Lung (tissue), 11 donors: ENCODE measurements at regions not wholly inside any gene's neighbourhood (a gene's known extent, or its start where the extent isn't known, plus 50 kb on each side); places are given as distances from the start of the nearest gene placed in this dataset.

ENCODE experiments used
- ATAC-seq: fragments of 200-7000 bp; cut with Tn5 transposase; one replicate; pipeline ENCODE4 v1.9.1; 2020; ENCODE audit warnings: moderate number of reproducible peaks; ENCODE audit not compliant: insufficient read depth, low FRiP score
- DNase-seq, 3 donors: peaks; one replicate each; pipeline ENCODE4 v3.0.0-alpha.2; 2013 to 2017
- H3K27ac ChIP-seq, 2 donors: one replicate each; pipeline ENCODE4 v1.5.1; 2013; ENCODE audit warnings: mild to moderate bottlenecking in 2 of 2, moderate library complexity in 2 of 2, control low read depth in 1 of 2, inconsistent platforms in 1 of 2, low read depth in 1 of 2, low read length in 1 of 2
- H3K27me3 ChIP-seq, 3 donors: one replicate each; pipeline ENCODE4 v1.5.1; 2013; ENCODE audit warnings: low read length in 2 of 3; ENCODE audit not compliant: control insufficient read depth in 3 of 3, insufficient read depth in 3 of 3
- H3K36me3 ChIP-seq, 4 donors: one replicate each; pipeline ENCODE4 v1.5.1; 2013; ENCODE audit warnings: low read length in 4 of 4, mild to moderate bottlenecking in 1 of 4, moderate library complexity in 1 of 4; ENCODE audit not compliant: control insufficient read depth in 4 of 4, insufficient read depth in 4 of 4
- H3K4me1 ChIP-seq, 5 donors: one replicate each; pipeline ENCODE4 v1.5.1; 2013; ENCODE audit warnings: low read length in 5 of 5, mild to moderate bottlenecking in 2 of 5, moderate library complexity in 1 of 5; ENCODE audit not compliant: control insufficient read depth in 5 of 5, insufficient read depth in 5 of 5
- H3K4me3 ChIP-seq: one replicate; pipeline ENCODE4 v1.5.1; 2013; ENCODE audit warnings: mild to moderate bottlenecking, control low read depth, moderate library complexity
- H3K9ac ChIP-seq, 2 donors: one replicate each; pipeline ENCODE4 v1.5.1; 2013; ENCODE audit warnings: low read length in 2 of 2, control low read depth in 1 of 2; ENCODE audit not compliant: insufficient read depth in 1 of 2
- H3K9me3 ChIP-seq, 4 donors: one replicate each; pipeline ENCODE4 v1.5.1; 2013; ENCODE audit warnings: low read length in 3 of 4, mild to moderate bottlenecking in 1 of 4, moderate library complexity in 1 of 4; ENCODE audit not compliant: control insufficient read depth in 4 of 4, insufficient read depth in 3 of 4
- WGBS, 2 donors: extraction: QIAGEN DNeasy Blood & Tissue Kit; methylation state at CpG; one replicate each; pipeline ENCODE4 v1.1.7; 2013; 5-methylcytosine and 5-hydroxymethylcytosine counted together
- TF ChIP-seq, protein P1 (sequence below): IDR thresholded peaks from 2 replicates; pipeline ENCODE4 v1.5.1; 2012; ENCODE audit warnings: mild to moderate bottlenecking; ENCODE audit errors: control extremely low read depth, extremely low read depth
- donor health status: control.
- donor health status: control.
- donor health status: Bipolar disorder and iron deficiency.
- donor health status: healthy.
- donor health status: DM: yes; HTN: yes; CAD: no.

DNA sequence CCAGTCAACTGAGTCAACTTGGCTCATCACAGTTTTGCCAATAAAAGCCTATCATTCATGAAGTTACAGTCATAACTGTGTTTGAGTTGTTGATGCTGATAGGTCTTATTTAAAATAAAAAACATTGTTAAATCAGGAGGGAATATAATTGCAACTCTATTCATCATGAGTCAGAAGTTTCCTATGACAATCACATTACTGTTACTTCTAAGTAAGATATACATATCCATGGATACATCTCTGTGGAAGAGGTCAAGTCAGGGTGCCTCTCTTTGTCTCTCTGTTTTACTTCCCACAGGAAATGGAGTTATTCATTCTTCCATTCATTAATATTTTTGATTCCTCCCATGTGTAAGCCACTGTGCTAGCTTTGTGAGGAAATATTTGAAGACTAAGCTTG, 2015.4 kb upstream of the WWC1 start:
- Histone ChIP-seq H3K4me1 (no peaks in the 10 kb centered on the region), H3K27ac (no peak overlapping the region), H3K9me3 (no peaks in the 10 kb centered on the region), H3K4me3 (no peak overlapping the region), H3K27me3 (no peaks in the 10 kb centered on the region), H3K36me3 (no peaks in the 10 kb centered on the region), H3K9ac (no peak overlapping the region)
- DNase-seq (no peak), ATAC-seq (no peak)
- TF ChIP-seq, protein P1, sequence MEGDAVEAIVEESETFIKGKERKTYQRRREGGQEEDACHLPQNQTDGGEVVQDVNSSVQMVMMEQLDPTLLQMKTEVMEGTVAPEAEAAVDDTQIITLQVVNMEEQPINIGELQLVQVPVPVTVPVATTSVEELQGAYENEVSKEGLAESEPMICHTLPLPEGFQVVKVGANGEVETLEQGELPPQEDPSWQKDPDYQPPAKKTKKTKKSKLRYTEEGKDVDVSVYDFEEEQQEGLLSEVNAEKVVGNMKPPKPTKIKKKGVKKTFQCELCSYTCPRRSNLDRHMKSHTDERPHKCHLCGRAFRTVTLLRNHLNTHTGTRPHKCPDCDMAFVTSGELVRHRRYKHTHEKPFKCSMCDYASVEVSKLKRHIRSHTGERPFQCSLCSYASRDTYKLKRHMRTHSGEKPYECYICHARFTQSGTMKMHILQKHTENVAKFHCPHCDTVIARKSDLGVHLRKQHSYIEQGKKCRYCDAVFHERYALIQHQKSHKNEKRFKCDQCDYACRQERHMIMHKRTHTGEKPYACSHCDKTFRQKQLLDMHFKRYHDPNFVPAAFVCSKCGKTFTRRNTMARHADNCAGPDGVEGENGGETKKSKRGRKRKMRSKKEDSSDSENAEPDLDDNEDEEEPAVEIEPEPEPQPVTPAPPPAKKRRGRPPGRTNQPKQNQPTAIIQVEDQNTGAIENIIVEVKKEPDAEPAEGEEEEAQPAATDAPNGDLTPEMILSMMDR: no peak

DNA sequence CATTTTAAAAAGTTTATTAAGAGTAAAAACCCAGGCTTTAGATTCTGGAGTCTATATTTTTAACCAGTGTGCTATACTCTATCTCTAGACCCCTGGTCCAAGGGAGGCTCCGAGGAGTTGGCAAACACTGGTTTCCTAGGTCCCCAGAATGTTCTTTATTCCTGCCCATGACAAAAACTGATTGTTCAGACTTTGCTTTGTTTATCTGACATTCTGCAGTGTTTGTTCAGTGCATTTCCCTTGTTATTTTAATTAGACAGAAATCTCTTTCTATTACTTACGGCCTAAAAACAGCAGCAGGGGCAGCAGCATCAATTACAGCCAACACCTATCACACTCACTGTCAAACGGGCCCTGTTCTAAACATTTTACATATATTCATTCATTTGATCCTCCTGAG, 2011.6 kb upstream of the WWC1 start:
- ATAC-seq (no peak), DNase-seq (no peak)
- 56 to 59% methylated on average over 3 of the region's 3 CpGs for WGBS, 2 donors
- TF ChIP-seq, protein P1: no peak
- H3K27ac ChIP-seq: no peak overlapping the region
- H3K4me3 ChIP-seq: no peak overlapping the region
- no peaks in the 10 kb centered on the region for H3K9me3 ChIP-seq
- H3K36me3 ChIP-seq: no peaks in the 10 kb centered on the region
- H3K9ac ChIP-seq: no peak overlapping the region
- H3K4me1 ChIP-seq: no peaks in the 10 kb centered on the region
- H3K27me3 ChIP-seq: no peaks in the 10 kb centered on the region

DNA sequence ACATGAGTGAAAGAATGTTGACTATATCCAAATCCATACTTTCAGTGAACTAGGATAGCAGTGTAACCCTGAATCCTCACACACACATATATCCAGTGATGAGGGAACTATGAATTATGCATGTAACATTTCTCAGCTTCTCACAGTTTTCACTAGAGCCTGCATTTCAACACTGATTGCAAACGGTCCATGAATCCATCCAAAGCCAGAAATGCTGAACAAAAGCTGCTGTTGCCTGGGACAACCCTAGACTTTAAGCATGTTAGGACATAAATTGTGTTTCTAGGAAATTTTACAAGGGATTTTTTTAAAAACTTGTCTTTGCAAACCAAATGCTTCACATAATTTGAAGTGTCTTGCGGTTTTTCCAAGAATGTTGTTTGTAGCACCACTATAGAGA, 2010.0 kb upstream of the WWC1 start:
- H3K36me3 ChIP-seq: no peaks in the 10 kb centered on the region
- DNase-seq: no peak
- TF ChIP-seq, protein P1: no peak
- H3K4me1 ChIP-seq: no peaks in the 10 kb centered on the region
- no peaks in the 10 kb centered on the region for H3K27me3 ChIP-seq
- H3K9me3 ChIP-seq: no peaks in the 10 kb centered on the region
- no peak overlapping the region for H3K27ac ChIP-seq
- H3K4me3 ChIP-seq: no peak overlapping the region
- H3K9ac ChIP-seq: no peak overlapping the region
- ATAC-seq: no peak
- 73 to 82% methylated on average over 2 of the region's 2 CpGs for WGBS, 2 donors

DNA sequence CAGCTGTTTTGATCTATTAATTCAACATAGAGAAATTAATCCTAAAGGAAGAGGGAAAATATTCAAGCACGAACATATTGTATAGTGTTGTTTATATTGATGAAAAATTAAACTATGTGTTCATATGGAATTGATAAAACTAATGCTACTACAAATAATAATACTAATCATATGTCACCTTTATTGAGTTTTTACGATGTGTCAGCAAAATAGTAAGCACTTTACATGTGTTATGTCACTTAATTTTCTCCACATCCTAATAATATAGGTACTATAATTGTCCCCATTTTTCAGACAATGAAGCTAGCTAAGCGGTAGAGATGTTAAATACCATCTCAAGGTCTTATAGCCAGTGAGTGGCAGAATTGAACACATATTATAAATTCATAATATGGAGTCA, 2008.5 kb upstream of the WWC1 start:
- ATAC-seq (no peak), DNase-seq (no peak)
- H3K4me3 ChIP-seq: no peak overlapping the region
- WGBS, 2 donors: 89 to 92% methylated on average over 3 of the region's 3 CpGs
- TF ChIP-seq, protein P1: no peak
- no peak overlapping the region for H3K27ac ChIP-seq
- H3K36me3 ChIP-seq: no peaks in the 10 kb centered on the region
- no peaks in the 10 kb centered on the region for H3K27me3 ChIP-seq
- H3K9me3 ChIP-seq: no peaks in the 10 kb centered on the region
- H3K9ac ChIP-seq: no peak overlapping the region
- H3K4me1 ChIP-seq: no peaks in the 10 kb centered on the region
